K562 (cell line): ENCODE measurements at regions not wholly inside any gene's neighbourhood (a gene's known extent, or its start where the extent isn't known, plus 50 kb on each side); places are given as distances from the start of the nearest gene placed in this dataset.

Source experiments
- ATAC-seq: fragments of 200-7000 bp; cut with Tn5 transposase; 3 replicates; pipeline ENCODE4 v1.9.1; 2020; ENCODE audit warnings: moderate library complexity
- BruUV-seq: library from RNA; stranded (reverse); fragments of 400-500 nt; replicated peaks from 2 replicates; lab custom pipeline; 2021; lab: Mats Ljungman, UMichigan
- CTCF ChIA-PET: fragments of 300-600 bp; formaldehyde crosslinking; extraction: SDS; loops from one replicate; lab custom pipeline; 2021; ENCODE audit warnings: low intra/inter-chr PET ratio; lab: Yijun Ruan, JAX
- POLR2A ChIA-PET: fragments of 300-600, 350-650 bp; sonication (Branson Sonifier 250); formaldehyde crosslinking; extraction: SDS; loops from one replicate; lab custom pipeline; 2021; ENCODE audit warnings: antibody characterized with exemption, inconsistent platforms; lab: Yijun Ruan, JAX
- DNase-seq, 4 experiments: peaks; one replicate each; pipeline versions ENCODE4 v3.0.0 to v3.0.0-alpha.2; 2011 to 2018; ENCODE audit warnings: low spot score in 3 of 4, mixed read lengths in 3 of 4; ENCODE audit errors: extremely low read depth in 1 of 4
- FAIRE-seq: peaks from 2 replicates; lab custom pipeline; 2011; peaks lifted over from hg19 to GRCh38; lab: Jason Lieb, UNC
- H2AFZ ChIP-seq: 2 replicates; pipeline ENCODE4 v1.6.0; 2011; ENCODE audit warnings: low read depth, low read length, control low read depth, inconsistent platforms
- H3K27ac ChIP-seq: fragments of 200-600 bp; 3 replicates; pipeline ENCODE4 v1.8.0; 2011; ENCODE audit warnings: low read depth, mild to moderate bottlenecking, control low read depth, inconsistent platforms, low read length, moderate library complexity, mixed read lengths; ENCODE audit errors: extremely low read depth
- H3K27me3 ChIP-seq, 2 experiments: fragments of 300-600 bp in 1 of 2; 2 replicates in 1 of 2; 3 replicates in 1 of 2; pipeline versions ENCODE4 v1.6.0 to v1.8.0; 2011; ENCODE audit warnings: inconsistent platforms in 2 of 2, low read length in 2 of 2, mild to moderate bottlenecking in 1 of 2, mixed read lengths in 1 of 2, moderate library complexity in 1 of 2; ENCODE audit not compliant: control insufficient read depth in 2 of 2, insufficient read depth in 2 of 2
- H3K36me3 ChIP-seq: fragments of 300-600 bp; 3 replicates; pipeline ENCODE4 v1.8.0; 2011; ENCODE audit warnings: mild to moderate bottlenecking, low read length, inconsistent platforms; ENCODE audit not compliant: control insufficient read depth, insufficient read depth
- H3K4me1 ChIP-seq, 2 experiments: fragments of 200-600 bp in 1 of 2; replicated peaks in 1 of 2; 2 replicates in 1 of 2; 3 replicates in 1 of 2; pipeline versions ENCODE4 v1.5.1 to v1.8.0; 2011; ENCODE audit warnings: inconsistent platforms in 2 of 2, low read length in 2 of 2, mild to moderate bottlenecking in 1 of 2, mixed read lengths in 1 of 2, moderate library complexity in 1 of 2; ENCODE audit not compliant: control insufficient read depth in 2 of 2, insufficient read depth in 2 of 2
- H3K4me2 ChIP-seq: 2 replicates; pipeline ENCODE4 v1.6.1; 2011; ENCODE audit warnings: low read length, control low read depth, inconsistent platforms, mixed read lengths; ENCODE audit not compliant: insufficient read depth
- H3K4me3 ChIP-seq: fragments of 200-600 bp; sonication (generic), shearing (Covaris generic); 2 replicates; pipeline ENCODE4 v1.5.1; 2016; ENCODE audit warnings: control low read depth, inconsistent platforms
- H3K79me2 ChIP-seq: fragments of 200-600 bp; 3 replicates; pipeline ENCODE4 v1.8.0; 2011; ENCODE audit warnings: low read length, inconsistent platforms; ENCODE audit not compliant: control insufficient read depth, insufficient read depth
- H3K9ac ChIP-seq, 2 experiments: 2 replicates each; pipeline versions ENCODE4 v1.6.0 to v1.6.1; 2011; ENCODE audit warnings: low read depth in 2 of 2, low read length in 2 of 2, control low read depth in 1 of 2, inconsistent platforms in 1 of 2, mild to moderate bottlenecking in 1 of 2, mixed read lengths in 1 of 2; ENCODE audit not compliant: insufficient read depth in 1 of 2
- H3K9me1 ChIP-seq: one replicate; pipeline ENCODE4 v1.6.0; 2011; ENCODE audit warnings: inconsistent platforms, mild to moderate bottlenecking, low read length, moderate library complexity; ENCODE audit not compliant: control insufficient read depth, insufficient read depth
- H3K9me3 ChIP-seq: replicated peaks from 2 replicates; pipeline ENCODE4 v1.5.1; 2011; ENCODE audit warnings: low read depth, low read length, inconsistent platforms; ENCODE audit not compliant: control insufficient read depth, insufficient read depth
- H4K20me1 ChIP-seq: replicated peaks from 2 replicates; pipeline ENCODE4 v1.6.1; 2011; ENCODE audit warnings: low read length, inconsistent platforms, mixed read lengths; ENCODE audit not compliant: control insufficient read depth, insufficient read depth
- CREB3 ChIP-seq: fragments of 450-650 bp; conservative IDR thresholded peaks from 2 replicates; pipeline ENCODE4 v1.6.1; 2016; ENCODE audit warnings: missing genetic modification characterization, low read depth, mild to moderate bottlenecking, missing compliant biosample characterization, moderate library complexity
- ZBTB12 ChIP-seq: fragments of 250-450 bp; sonication (Bioruptor Pico); IDR thresholded peaks from 2 replicates; pipeline ENCODE4 v1.4.0; 2020
- ZNF232 ChIP-seq: sonication (generic); formaldehyde crosslinking; IDR thresholded peaks from 2 replicates; pipeline ENCODE4 v1.8.0; 2022; ENCODE audit warnings: mild to moderate bottlenecking, missing genetic modification reagents
- ZNF318 ChIP-seq, 2 experiments: fragments of 450-650 bp; IDR thresholded peaks; 2 replicates each; pipeline ENCODE4 v1.6.1; 2016; ENCODE audit warnings: mild to moderate bottlenecking in 2 of 2, borderline replicate concordance in 1 of 2, low read depth in 1 of 2, moderate library complexity in 1 of 2
- ZNF79 ChIP-seq: fragments of 250-450 bp; sonication (Bioruptor Pico); IDR thresholded peaks from 2 replicates; pipeline ENCODE4 v1.4.0; 2020; ENCODE audit warnings: low read depth, mild to moderate bottlenecking, moderate library complexity
- WGBS: fragments of 100-300 bp; shearing (Covaris generic); methylation state at CpG from one replicate; pipeline ENCODE4 v1.1.6; 2016; ENCODE audit warnings: low coverage, mixed read lengths; ENCODE audit not compliant: insufficient coverage; ENCODE audit errors: missing lambda C conversion rate; 5-methylcytosine and 5-hydroxymethylcytosine counted together
- in situ Hi-C: fragments of 300-500 bp; cut with MboI; formaldehyde crosslinking; loops from 4 replicates; pipeline ENCODE4 v1.15.0; 2018; ENCODE audit warnings: inconsistent platforms, mixed read lengths
- intact Hi-C: fragments of 100-400 bp; cut with micrococcal nuclease; formaldehyde crosslinking; loops from 2 replicates; pipeline ENCODE4 v1.14.2; 2022

- 0% methylated on average over 2 of the region's 2 CpGs for WGBS
- Histone ChIP-seq H3K27ac (no peak overlapping the region), H3K36me3 (no peaks in the 10 kb centered on the region), H3K9me1 (no peaks in the 10 kb centered on the region), H4K20me1 (no peaks in the 10 kb centered on the region), H3K4me2 (no peak overlapping the region), H2AFZ (no peak overlapping the region), H3K9me3 (no peaks in the 10 kb centered on the region), H3K79me2 (no peaks in the 10 kb centered on the region), H3K4me1 (no peaks in the 10 kb centered on the region), H3K9ac (no peak overlapping the region), H3K27me3 (no peaks in the 10 kb centered on the region), H3K4me3 (no peak overlapping the region)
- no peak for FAIRE-seq
- DNase-seq, result no peak
- CTCF ChIA-PET, result no interaction called here
- ATAC-seq, result no peak
- BruUV-seq, result no TSS peak
- in situ Hi-C loops (no loop called here), intact Hi-C loops (no loop called here)
- POLR2A ChIA-PET, result no interaction called here
- TF ChIP-seq ZNF232 (CRISPR knock-in tag) (no peak), CREB3 (tag) (no peak), ZBTB12 (CRISPR knock-in tag) (no peak), ZNF79 (CRISPR knock-in tag) (no peak), ZNF318 (IDR thresholded peaks at IDR 0.05; ENCODE audit: borderline replicate concordance in 1 of 2, low read depth in 1 of 2) (no peak)
These were observed 1105.7 kb downstream of the XPNPEP1 start for GRCh38 chr10:108817584-108817983.
